AG04449 (cell line): ENCODE measurements at regions not wholly inside any gene's neighbourhood (a gene's known extent, or its start where the extent isn't known, plus 50 kb on each side); places are given as distances from the start of the nearest gene placed in this dataset.

Source experiments
- CTCF ChIA-PET: fragments of 350-600 bp; formaldehyde crosslinking; extraction: SDS; loops from one replicate; lab custom pipeline; 2021; ENCODE audit warnings: antibody characterized with exemption; lab: Yijun Ruan, JAX
- POLR2A ChIA-PET: fragments of 400-600, 350-600 bp; formaldehyde crosslinking; extraction: SDS; loops from one replicate; lab custom pipeline; 2020; ENCODE audit warnings: antibody characterized with exemption, inconsistent platforms; lab: Yijun Ruan, JAX
- DNase-seq: peaks from one replicate; pipeline ENCODE4 v3.0.0-alpha.2; 2010; ENCODE audit warnings: low read depth, low spot score
- H3K4me3 ChIP-seq: 2 replicates; pipeline ENCODE4 v1.5.1; 2011; ENCODE audit warnings: low read depth, mild to moderate bottlenecking, control low read depth, low read length
- CTCF ChIP-seq: IDR thresholded peaks from one replicate; pipeline ENCODE4 v1.5.1; 2011; ENCODE audit warnings: mild to moderate bottlenecking, moderate library complexity, low read length, control low read depth, inconsistent platforms; ENCODE audit not compliant: insufficient read depth; ENCODE audit errors: missing control alignments

- no peak for DNase-seq
- H3K4me3 ChIP-seq: no peak overlapping the region
- CTCF ChIA-PET: no interaction called here
- POLR2A ChIA-PET: no interaction called here
- no peak for TF ChIP-seq CTCF
These were observed 533.9 kb upstream of the CDH11 start for GRCh38 chr16:65655802-65656201.

- DNase-seq: no peak
- POLR2A ChIA-PET: no interaction called here
- TF ChIP-seq CTCF: no peak
- H3K4me3 ChIP-seq: no peak overlapping the region
- CTCF ChIA-PET: interaction anchor here (1.2 kb wide), 1 partner anchor 13 kb away, joined by 3 read pairs; no protein-coding TSS in a partner anchor
These were observed 526.2 kb upstream of the CDH11 start for GRCh38 chr16:65648101-65648500.

- CTCF ChIA-PET: interaction anchor here (0.7 kb wide), 1 partner anchor 11 kb away, joined by 3 read pairs; no protein-coding TSS in a partner anchor
- DNase-seq: no peak
These were observed 523.0 kb upstream of the CDH11 start for GRCh38 chr16:65644821-65645220.

GRCh38 chr16:65641762-65642289 lies 520.0 kb upstream of the CDH11 start:
- no peak for TF ChIP-seq CTCF
- no peak overlapping the region for H3K4me3 ChIP-seq
- ChIA-PET POLR2A (no interaction called here), CTCF (no interaction called here)
- DNase-seq: no peak

More at GRCh38 chr16:65644821-65645220, 523.0 kb upstream of the CDH11 start:
- no peak overlapping the region for H3K4me3 ChIP-seq
- POLR2A ChIA-PET: no interaction called here
- no peak for TF ChIP-seq CTCF

GRCh38 chr16:65641049-65641761 lies 519.3 kb upstream of the CDH11 start:
- H3K4me3 ChIP-seq: no peak overlapping the region
- no peak for TF ChIP-seq CTCF
- ChIA-PET POLR2A (no interaction called here), CTCF (no interaction called here)
- no peak for DNase-seq

DNA sequence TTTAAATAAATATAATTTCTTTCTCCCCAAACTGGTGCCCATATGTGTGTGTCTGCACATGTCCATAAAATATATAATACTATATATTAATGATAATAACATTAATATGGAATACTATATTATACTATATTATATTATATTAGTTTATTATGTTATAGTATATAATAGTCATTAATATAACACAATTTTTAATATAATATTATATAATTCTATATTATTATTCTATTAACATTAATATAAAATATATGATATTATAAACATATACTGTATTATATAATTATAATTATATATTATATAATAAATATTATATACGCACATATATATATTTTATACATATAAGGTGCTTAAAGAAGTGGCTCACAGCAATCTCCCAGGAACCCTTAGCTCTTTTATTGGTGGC lies 513.0 kb upstream of the CDH11 start:
- no peak overlapping the region for H3K4me3 ChIP-seq
- POLR2A ChIA-PET: interaction anchor here (0.6 kb wide), 1 partner anchor 30 kb away, joined by 3 read pairs; no protein-coding TSS in a partner anchor
- CTCF ChIA-PET: no interaction called here
- DNase-seq: no peak
- no peak for TF ChIP-seq CTCF
